Ovary (tissue), 7 donors: ENCODE measurements at regions not wholly inside any gene's neighbourhood (a gene's known extent, or its start where the extent isn't known, plus 50 kb on each side); places are given as distances from the start of the nearest gene placed in this dataset.

Experiments used
- DNase-seq, 5 donors: peaks; one replicate each; pipeline ENCODE4 v3.0.0-alpha.2; 2019 to 2020
- H3K27ac ChIP-seq, 2 donors: fragments of 200-600 bp; one replicate each; pipeline versions ENCODE4 v1.5.1 to v1.8.0; 2019 to 2022
- H3K27me3 ChIP-seq: fragments of 200-600 bp; one replicate; pipeline ENCODE4 v1.8.0; 2022
- H3K36me3 ChIP-seq: fragments of 200-600 bp; sonication (generic); one replicate; pipeline ENCODE4 v1.5.1; 2019
- H3K4me1 ChIP-seq: one replicate; pipeline ENCODE4 v1.8.1; 2013; ENCODE audit warnings: mild to moderate bottlenecking, moderate library complexity; ENCODE audit not compliant: insufficient read depth
- H3K4me3 ChIP-seq: fragments of 200-600 bp; sonication (generic); one replicate; pipeline ENCODE4 v1.5.1; 2017
- H3K9me3 ChIP-seq, 2 donors: fragments of 200-600 bp in 1 of 2; sonication (generic) in 1 of 2; one replicate each; pipeline versions ENCODE4 v1.5.1 to v1.8.1; 2013 to 2019; ENCODE audit warnings: mild to moderate bottlenecking in 1 of 2, moderate library complexity in 1 of 2
- EP300 ChIP-seq: sonication (generic); formaldehyde crosslinking; IDR thresholded peaks from one replicate; pipeline ENCODE4 v1.6.1; 2017; ENCODE audit warnings: antibody characterized with exemption
- POLR2A ChIP-seq: fragments of 450-650 bp; IDR thresholded peaks from one replicate; pipeline ENCODE4 v1.6.1; 2017; ENCODE audit warnings: antibody characterized with exemption, mild to moderate bottlenecking, moderate library complexity
- WGBS, 3 donors: extraction: QIAGEN DNeasy Blood & Tissue Kit in 1 of 3; methylation state at CpG; one replicate each; pipeline versions ENCODE4 v1.1.5 to v1.1.7; 2013 to 2017; 5-methylcytosine and 5-hydroxymethylcytosine counted together
- intact Hi-C, 4 donors: fragments of 100-400 bp; cut with DNase I; formaldehyde crosslinking; loops; one replicate each; pipeline versions ENCODE4 v1.11.0 to v1.15.1; 2022 to 2023
- TF ChIP-seq, protein P1 (sequence below), 3 donors: fragments of 450-650 bp in 2 of 3; fragments of 200-600 bp in 1 of 3; IDR thresholded peaks; one replicate each; pipeline versions ENCODE4 v1.5.1 to v1.8.0; 2016 to 2022; ENCODE audit warnings: antibody characterized with exemption in 3 of 3, mild to moderate bottlenecking in 1 of 3
- donor health status: DM: no; HTN: no; CAD: no; lungs with moderate emphysema.
- donor health status: DM: no; HTN: no; CAD: no.
- donor health status: Bipolar disorder and iron deficiency.
- donor health status: DM: no; HTN: no; CAD: no.
- donor health status: DM: yes; HTN: yes; CAD: no.

GRCh38 chr10:106089855-106090254 is 1074.7 kb downstream of the SORCS1 start:
- no peaks in the 10 kb centered on the region for H3K9me3 ChIP-seq
- intact Hi-C loops: no loop called here
- TF ChIP-seq EP300 (no peak), POLR2A (no peak)
- TF ChIP-seq, protein P1, sequence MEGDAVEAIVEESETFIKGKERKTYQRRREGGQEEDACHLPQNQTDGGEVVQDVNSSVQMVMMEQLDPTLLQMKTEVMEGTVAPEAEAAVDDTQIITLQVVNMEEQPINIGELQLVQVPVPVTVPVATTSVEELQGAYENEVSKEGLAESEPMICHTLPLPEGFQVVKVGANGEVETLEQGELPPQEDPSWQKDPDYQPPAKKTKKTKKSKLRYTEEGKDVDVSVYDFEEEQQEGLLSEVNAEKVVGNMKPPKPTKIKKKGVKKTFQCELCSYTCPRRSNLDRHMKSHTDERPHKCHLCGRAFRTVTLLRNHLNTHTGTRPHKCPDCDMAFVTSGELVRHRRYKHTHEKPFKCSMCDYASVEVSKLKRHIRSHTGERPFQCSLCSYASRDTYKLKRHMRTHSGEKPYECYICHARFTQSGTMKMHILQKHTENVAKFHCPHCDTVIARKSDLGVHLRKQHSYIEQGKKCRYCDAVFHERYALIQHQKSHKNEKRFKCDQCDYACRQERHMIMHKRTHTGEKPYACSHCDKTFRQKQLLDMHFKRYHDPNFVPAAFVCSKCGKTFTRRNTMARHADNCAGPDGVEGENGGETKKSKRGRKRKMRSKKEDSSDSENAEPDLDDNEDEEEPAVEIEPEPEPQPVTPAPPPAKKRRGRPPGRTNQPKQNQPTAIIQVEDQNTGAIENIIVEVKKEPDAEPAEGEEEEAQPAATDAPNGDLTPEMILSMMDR (IDR thresholded peaks at IDR 0.05): no peak
- H3K27ac ChIP-seq: no peak overlapping the region
- H3K27me3 ChIP-seq: no peaks in the 10 kb centered on the region
- no peaks in the 10 kb centered on the region for H3K36me3 ChIP-seq
- H3K4me1 ChIP-seq: no peaks in the 10 kb centered on the region
- H3K4me3 ChIP-seq: no peak overlapping the region
- DNase-seq: no peak

- Histone ChIP-seq H3K9me3 (no peaks in the 10 kb centered on the region), H3K36me3 (no peaks in the 10 kb centered on the region), H3K27ac (no peak overlapping the region), H3K4me1 (no peaks in the 10 kb centered on the region), H3K27me3 (no peaks in the 10 kb centered on the region), H3K4me3 (no peak overlapping the region)
- TF ChIP-seq EP300: no peak
- TF ChIP-seq POLR2A: no peak
- no peak for DNase-seq
- WGBS, 3 donors: 96 to 100% (median 100%) methylated on average over 1 of the region's 1 CpG
- intact Hi-C loops: no loop called here
These were observed 1078.1 kb downstream of the SORCS1 start for GRCh38 chr10:106086391-106086790.

DNA sequence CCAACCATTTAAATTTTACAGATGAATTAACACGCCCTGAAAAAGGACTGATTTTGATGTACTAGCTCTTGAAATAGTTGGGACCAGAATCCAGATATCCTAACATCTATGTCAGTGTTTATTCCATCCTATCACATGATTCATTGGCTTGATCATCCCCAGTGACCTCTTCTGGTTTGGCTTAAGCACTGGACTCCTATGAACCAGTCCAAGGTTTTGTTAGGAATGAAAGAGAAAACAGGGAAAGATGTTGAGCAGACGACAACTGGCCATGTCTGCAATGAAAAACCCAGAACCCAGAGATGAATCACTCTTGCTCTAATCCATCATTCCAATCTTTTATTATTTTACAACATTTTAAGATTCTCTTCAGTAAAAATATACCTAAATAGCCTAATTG is 1080.9 kb downstream of the SORCS1 start:
- DNase-seq: no peak
- intact Hi-C loops: no loop called here
- H3K27me3 ChIP-seq: no peaks in the 10 kb centered on the region
- H3K27ac ChIP-seq: no peak overlapping the region
- H3K9me3 ChIP-seq: no peaks in the 10 kb centered on the region
- H3K36me3 ChIP-seq: no peaks in the 10 kb centered on the region
- no peak for TF ChIP-seq EP300
- TF ChIP-seq, protein P1 (IDR thresholded peaks at IDR 0.05): no peak
- TF ChIP-seq POLR2A: no peak
- 69 to 80% (median 72%) methylated on average over 2 of the region's 2 CpGs for WGBS, 3 donors
- no peaks in the 10 kb centered on the region for H3K4me1 ChIP-seq
- H3K4me3 ChIP-seq: no peak overlapping the region

- TF ChIP-seq EP300 (no peak), POLR2A (no peak)
- TF ChIP-seq, protein P1 (IDR thresholded peaks at IDR 0.05): no peak
- no peaks in the 10 kb centered on the region for H3K36me3 ChIP-seq
- intact Hi-C loops: no loop called here
- 78 to 87% (median 80%) methylated on average over 3 of the region's 3 CpGs for WGBS, 3 donors
- H3K9me3 ChIP-seq: no peaks in the 10 kb centered on the region
- no peak for DNase-seq
- no peaks in the 10 kb centered on the region for H3K27me3 ChIP-seq
- no peak overlapping the region for H3K4me3 ChIP-seq
- H3K4me1 ChIP-seq: no peaks in the 10 kb centered on the region
- H3K27ac ChIP-seq: no peak overlapping the region
These were observed 1081.6 kb downstream of the SORCS1 start for GRCh38 chr10:106082865-106083264.

DNA sequence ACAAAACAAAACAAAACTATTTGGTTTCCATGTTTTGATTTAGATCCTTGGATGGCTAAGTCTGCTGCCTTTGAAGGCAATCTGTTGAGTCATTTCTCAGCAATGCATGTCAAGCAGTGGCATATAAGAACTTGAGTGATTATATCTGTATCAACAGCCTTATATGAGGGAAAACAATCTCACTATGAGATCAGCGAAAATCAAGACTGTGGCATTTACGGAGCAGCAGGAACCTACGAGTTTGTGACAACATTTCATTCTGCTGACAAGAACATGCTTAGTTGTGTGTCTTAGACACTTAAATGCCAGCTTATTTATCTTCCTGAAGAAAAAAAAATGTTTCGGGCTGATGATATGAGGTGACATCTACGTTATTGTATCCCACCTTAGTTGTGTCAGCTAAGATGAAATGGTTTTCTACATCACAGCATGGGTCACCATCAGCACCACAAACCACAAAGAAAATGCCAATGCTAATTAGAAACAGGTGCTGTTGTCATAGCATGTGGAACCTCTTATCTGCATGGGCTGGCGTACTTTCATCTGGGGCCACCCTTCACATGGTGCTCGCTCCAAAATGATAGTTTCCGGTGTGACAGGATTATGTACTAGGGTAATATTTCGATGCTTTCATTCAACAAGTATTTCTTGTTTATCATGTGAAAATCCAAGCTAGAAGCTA is 1085.5 kb downstream of the SORCS1 start:
- intact Hi-C loops: no loop called here
- Histone ChIP-seq H3K27me3 (no peaks in the 10 kb centered on the region), H3K27ac (no peak overlapping the region), H3K4me1 (no peaks in the 10 kb centered on the region), H3K4me3 (no peak overlapping the region), H3K36me3 (no peaks in the 10 kb centered on the region), H3K9me3 (no peaks in the 10 kb centered on the region)
- TF ChIP-seq EP300 (no peak), POLR2A (no peak)
- TF ChIP-seq, protein P1 (IDR thresholded peaks at IDR 0.05): no peak
- WGBS, 3 donors: 72 to 79% (median 74%) methylated on average over 9 of the region's 9 CpGs
- no peak for DNase-seq
